Renal cortical epithelial cell (primary cell): ENCODE measurements at regions not wholly inside any gene's neighbourhood (a gene's known extent, or its start where the extent isn't known, plus 50 kb on each side); places are given as distances from the start of the nearest gene placed in this dataset.
A peak's percentile ranks its signal among the peaks of the same experiment; 100 is the strongest.

Experiments
- DNase-seq: peaks from one replicate; pipeline ENCODE4 v3.0.0-alpha.2; 2011; ENCODE audit warnings: low read depth

- DNase-seq = no peak
Measured at GRCh38 chr2:83650898-83651297, 808.2 kb downstream of the SUCLG1 start.

DNA sequence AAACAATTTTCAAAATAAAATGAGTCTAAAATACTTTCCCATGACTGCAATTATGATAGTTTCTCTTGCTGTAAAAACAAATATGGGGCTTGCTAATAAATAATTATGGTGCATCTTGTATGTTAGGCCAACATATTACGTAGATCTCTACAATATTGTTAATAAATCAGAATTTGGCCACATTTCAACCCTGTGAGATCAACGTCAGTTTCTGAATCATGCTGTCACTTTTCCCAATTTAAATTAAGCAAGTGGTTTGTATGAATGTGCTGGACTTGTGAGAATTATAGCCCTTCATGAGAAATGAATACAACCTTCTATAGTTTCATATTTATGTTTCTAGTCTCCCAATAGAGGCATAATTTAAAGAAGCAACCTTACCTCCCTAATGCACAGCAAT lies 808.9 kb downstream of the SUCLG1 start:
- DNase-seq = no peak

DNA sequence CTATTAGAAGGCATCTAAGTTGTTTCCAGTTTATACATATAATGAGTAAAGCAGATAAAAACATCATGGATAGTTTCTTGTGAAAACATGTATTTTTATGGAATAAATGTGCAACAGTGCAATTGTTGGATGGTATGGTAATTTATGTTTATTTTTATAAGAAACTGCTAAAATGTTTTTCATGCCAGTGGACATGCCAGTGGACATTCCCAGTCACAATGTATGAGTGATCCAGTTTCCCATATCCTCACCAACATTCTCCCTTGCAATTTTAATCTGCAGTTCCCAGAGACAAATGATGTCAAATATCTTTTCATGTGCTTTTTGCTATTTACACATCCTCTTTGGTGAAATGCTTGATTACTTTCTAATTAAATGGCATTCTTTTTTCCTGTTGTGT lies 818.6 kb downstream of the SUCLG1 start:
- no peak for DNase-seq

GRCh38 chr2:83633423-83633822 lies 825.7 kb downstream of the SUCLG1 start:
- DNase-seq = no peak

DNA sequence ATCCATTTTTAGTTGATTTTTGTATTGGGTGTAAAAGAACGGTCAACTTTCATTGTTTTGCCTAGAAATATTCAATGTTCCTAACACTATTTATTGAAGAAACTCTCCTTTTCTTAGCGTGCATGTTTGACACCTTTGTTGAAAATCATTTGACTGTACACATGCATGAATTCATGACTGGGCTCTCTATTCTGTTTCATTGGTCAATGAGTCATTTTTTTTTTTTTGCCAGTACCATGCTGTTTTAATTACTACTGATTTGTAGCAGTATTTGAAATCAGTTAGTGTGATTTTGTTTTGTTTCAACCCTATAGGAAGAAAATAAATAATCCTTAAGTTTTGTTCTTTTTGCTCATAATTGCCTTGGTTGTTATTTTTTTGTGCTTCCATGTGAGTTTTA lies 828.7 kb downstream of the SUCLG1 start:
- DNase-seq = no peak

- DNase-seq = no peak
Measured at GRCh38 chr2:83615511-83615910, 843.6 kb downstream of the SUCLG1 start.

DNA sequence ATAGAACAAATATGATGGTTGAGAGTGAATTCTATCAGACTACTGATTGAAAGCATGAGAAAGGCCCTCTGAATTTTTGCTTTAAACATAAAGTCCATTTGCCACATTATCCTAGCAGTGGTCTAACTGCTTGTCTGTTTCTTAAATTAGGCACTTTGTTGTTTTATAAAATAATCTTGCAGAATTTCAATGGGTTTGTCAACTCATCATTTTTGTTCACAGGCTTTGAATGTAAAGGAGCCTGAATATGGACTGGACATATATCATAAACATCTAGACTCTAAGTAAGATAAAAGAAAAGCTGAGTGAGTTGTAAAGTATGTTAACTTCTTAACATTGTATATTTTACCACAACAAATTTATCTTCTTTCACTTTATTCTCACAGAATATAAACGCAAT lies 845.9 kb downstream of the SUCLG1 start:
- DNase-seq = no peak

DNA sequence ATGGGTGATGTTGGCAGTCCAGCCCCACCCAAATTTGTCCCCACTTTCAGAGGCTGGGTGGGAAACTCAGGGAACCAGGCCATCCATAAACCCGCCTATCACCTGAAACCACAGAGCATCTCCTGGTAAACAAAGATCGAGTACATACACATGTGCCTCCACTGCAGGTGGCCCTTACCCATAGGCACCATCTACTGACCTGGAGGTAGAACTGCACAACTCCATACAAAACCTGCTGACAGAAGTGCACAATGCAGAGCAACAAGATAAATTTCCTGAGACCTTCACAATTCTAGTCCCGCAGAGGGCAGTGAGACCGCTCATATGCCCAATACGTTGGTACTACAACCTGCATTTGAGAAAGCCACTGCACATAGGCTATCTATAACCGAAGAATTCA lies 856.3 kb downstream of the SUCLG1 start:
- DNase-seq = no peak

GRCh38 chr2:83596592-83597282 lies 862.3 kb downstream of the SUCLG1 start:
- no peak for DNase-seq

- no peak for DNase-seq
Measured at GRCh38 chr2:83595926-83596325, 863.2 kb downstream of the SUCLG1 start.

DNA sequence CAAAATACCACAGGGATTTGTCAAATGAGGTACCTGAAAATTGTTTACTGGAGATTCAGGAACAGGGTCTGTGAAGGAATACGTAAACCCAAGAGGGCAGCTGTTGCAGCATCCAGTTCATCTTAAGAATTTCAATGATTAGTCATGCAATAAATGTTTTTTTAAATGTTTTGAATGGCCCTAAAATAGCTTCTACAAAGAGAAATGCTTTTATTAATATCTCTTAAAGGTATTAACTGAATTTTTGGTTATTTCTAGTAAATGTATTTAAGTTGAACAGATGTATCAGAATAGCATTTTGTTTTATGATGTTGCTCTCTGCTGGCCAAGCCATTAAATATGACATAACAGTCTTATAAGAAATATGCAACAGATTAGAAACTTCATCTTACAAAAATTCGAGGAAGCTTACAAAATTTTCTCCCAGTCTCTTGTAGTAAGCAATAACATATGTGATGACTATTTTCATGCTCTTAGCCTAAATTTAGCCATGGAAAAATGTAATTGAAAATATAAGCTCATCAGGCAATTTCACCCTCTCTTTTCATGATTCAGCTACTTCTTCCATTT lies 863.9 kb downstream of the SUCLG1 start:
- DNase-seq = no peak

- DNase-seq = no peak
Measured at GRCh38 chr2:83594241-83595120, 864.6 kb downstream of the SUCLG1 start.

DNA sequence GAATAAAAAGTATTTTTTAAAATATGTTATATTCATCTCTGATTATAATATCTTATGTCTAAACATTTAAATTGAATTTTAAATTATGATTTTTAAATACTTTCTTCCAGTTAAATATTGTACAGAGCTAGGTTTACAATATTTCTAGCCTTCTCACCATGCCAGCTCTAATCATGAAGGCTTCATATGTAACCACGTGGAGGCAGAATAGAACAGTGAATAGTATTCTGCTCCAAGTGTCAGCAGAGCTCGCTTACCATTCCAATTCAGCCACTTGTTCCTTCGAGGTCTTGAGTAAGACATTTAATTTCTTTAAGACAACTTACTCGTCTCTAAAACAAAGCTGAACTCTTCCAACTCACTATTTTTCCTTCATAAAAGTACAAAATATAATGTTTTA lies 871.8 kb downstream of the SUCLG1 start:
- no peak for DNase-seq

- DNase-seq = no peak
Measured at GRCh38 chr2:83585250-83585649, 873.8 kb downstream of the SUCLG1 start.

DNA sequence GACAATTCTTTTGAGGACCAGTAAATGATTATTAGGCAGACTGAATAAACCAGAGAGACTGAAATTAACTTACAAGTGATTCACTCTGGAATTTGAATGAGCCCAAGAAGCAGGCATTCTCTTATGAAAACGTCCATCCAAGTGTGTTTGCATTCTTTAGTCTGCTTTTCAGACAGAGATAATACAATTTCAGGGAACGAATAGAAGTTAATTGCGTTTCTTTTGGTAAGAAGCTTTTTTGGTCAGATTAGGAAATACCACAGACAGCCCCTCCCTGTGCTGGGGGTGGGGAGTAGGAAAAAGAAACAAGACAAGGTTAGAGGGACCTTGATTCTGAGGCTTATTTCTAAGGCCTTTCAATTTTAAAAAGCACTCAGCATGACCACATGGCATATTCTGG lies 874.4 kb downstream of the SUCLG1 start:
- DNase-seq = peak; percentile 49

GRCh38 chr2:83582589-83582988 lies 876.5 kb downstream of the SUCLG1 start:
- DNase-seq = no peak

GRCh38 chr2:83579507-83579906 lies 879.6 kb downstream of the SUCLG1 start:
- DNase-seq = no peak

GRCh38 chr2:83578405-83578804 lies 880.7 kb downstream of the SUCLG1 start:
- no peak for DNase-seq

DNA sequence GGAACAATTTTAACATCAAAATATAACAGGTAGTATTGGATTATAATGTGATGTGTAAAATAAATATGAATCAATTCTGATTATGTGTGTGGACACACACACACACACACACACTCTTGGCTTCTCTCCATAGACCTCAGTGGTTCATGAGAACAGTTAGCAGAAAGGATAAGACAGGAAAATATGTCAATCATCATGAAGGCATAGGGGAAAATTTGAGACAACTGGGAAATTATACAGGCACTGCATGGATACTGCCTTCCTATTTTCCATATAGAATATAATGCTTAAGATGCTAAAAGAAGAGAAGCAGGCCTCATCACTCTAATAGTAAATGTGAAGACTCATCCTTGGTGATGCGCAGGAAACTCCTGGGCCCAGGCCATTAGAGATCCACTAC lies 884.5 kb downstream of the SUCLG1 start:
- DNase-seq = no peak

DNA sequence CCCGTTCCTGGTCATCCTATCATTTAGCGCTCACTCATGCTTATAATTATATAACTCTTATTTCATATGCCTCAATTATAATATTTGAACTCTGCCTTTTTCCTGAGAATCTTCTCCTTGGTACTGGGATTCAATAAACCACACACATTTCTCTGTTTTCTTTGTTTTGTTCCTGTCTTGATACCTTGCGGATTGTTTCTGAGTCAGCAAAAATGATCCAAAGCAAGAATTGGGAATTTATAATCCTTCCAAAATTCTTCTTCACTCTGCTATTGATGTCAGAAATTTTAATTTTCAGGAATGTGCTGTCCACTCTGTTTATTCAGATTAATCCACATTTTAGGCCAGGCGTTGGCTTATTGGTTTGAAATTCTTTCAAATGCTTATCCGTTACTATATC lies 886.0 kb downstream of the SUCLG1 start:
- DNase-seq = no peak

DNA sequence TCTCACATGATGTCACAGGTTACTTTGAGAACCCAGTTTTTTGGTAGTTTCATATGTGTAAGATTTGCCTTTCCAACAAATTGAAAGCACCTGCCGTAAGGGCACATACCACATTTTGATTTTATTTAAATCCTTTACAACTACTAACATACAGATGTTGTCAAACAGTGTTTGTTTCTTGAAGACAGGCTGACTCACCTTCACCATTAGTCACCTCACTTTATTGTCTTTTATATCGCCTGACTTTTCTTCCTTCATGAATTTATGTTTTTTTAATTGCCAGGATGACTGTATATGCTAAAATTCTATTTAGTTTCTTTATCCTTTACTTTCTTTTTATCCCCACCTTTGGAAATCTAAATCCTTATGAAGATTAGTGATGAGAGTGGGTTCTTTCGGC lies 886.7 kb downstream of the SUCLG1 start:
- peak; percentile 13 for DNase-seq

GRCh38 chr2:83567551-83567950 lies 891.5 kb downstream of the SUCLG1 start:
- no peak for DNase-seq

DNA sequence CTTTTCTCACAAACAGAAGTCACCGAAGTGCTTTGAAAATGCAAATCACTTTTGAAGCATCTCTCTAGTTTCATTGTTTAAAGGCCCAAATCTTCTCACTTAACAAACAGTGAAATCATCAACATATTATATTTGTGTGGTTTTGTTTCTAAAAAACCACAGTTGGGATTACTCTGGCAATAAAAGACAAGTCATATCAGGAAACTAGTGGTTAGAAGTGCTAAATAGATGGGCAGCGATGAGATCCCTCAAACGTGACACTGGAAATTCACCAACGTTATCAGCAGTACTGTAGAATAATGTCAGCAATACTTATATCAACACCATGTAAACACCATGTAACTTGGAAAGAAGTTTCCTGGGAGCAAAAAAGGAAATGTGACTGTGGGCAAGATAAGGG lies 893.5 kb downstream of the SUCLG1 start:
- DNase-seq = no peak
